GM21447 (cell line): ENCODE measurements at regions not wholly inside any gene's neighbourhood (a gene's known extent, or its start where the extent isn't known, plus 50 kb on each side); places are given as distances from the start of the nearest gene placed in this dataset.

Experiments used
- ATAC-seq: cut with Tn5 transposase; IDR thresholded peaks from one replicate; pipeline ENCODE4 v1.9.1; 2021; ENCODE audit not compliant: unreplicated experiment

- ATAC-seq: no peak
These were observed 737.5 kb upstream of the NDST4 start for GRCh38 chr4:115850799-115851509.

GRCh38 chr4:115844180-115844579 is 730.8 kb upstream of the NDST4 start:
- no peak for ATAC-seq

GRCh38 chr4:115841871-115842270 is 728.5 kb upstream of the NDST4 start:
- ATAC-seq: no peak

- ATAC-seq: no peak
These were observed 721.0 kb upstream of the NDST4 start for GRCh38 chr4:115834441-115834840.

- no peak for ATAC-seq
These were observed 711.2 kb upstream of the NDST4 start for GRCh38 chr4:115824630-115825029.

GRCh38 chr4:115803825-115804224 is 690.4 kb upstream of the NDST4 start:
- ATAC-seq: no peak

GRCh38 chr4:115790812-115791211 is 677.4 kb upstream of the NDST4 start:
- no peak for ATAC-seq

GRCh38 chr4:115781528-115782146 is 668.2 kb upstream of the NDST4 start:
- no peak for ATAC-seq

- peak; percentile 67 for ATAC-seq
These were observed 667.4 kb upstream of the NDST4 start for GRCh38 chr4:115780835-115781234.

- ATAC-seq: no peak
These were observed 666.8 kb upstream of the NDST4 start for GRCh38 chr4:115780268-115780667.

- ATAC-seq: no peak
These were observed 656.7 kb upstream of the NDST4 start for GRCh38 chr4:115770046-115770543.

GRCh38 chr4:115769396-115769795 is 656.0 kb upstream of the NDST4 start:
- ATAC-seq: no peak

- no peak for ATAC-seq
These were observed 649.6 kb upstream of the NDST4 start for GRCh38 chr4:115763051-115763450.

GRCh38 chr4:115759231-115759630 is 645.8 kb upstream of the NDST4 start:
- no peak for ATAC-seq

GRCh38 chr4:115749404-115749803 is 636.0 kb upstream of the NDST4 start:
- ATAC-seq: no peak

- no peak for ATAC-seq
These were observed 627.4 kb upstream of the NDST4 start for GRCh38 chr4:115740806-115741205.

- no peak for ATAC-seq
These were observed 616.4 kb upstream of the NDST4 start for GRCh38 chr4:115729739-115730266.

GRCh38 chr4:115723621-115724020 is 610.2 kb upstream of the NDST4 start:
- ATAC-seq: no peak

- no peak for ATAC-seq
These were observed 607.2 kb upstream of the NDST4 start for GRCh38 chr4:115720611-115721010.

- no peak for ATAC-seq
These were observed 598.2 kb upstream of the NDST4 start for GRCh38 chr4:115711575-115711974.

- ATAC-seq: no peak
These were observed 575.5 kb upstream of the NDST4 start for GRCh38 chr4:115688961-115689360.

- no peak for ATAC-seq
These were observed 573.8 kb upstream of the NDST4 start for GRCh38 chr4:115687052-115687755.
